Neutrophil (primary cell): ENCODE measurements at regions not wholly inside any gene's neighbourhood (a gene's known extent, or its start where the extent isn't known, plus 50 kb on each side); places are given as distances from the start of the nearest gene placed in this dataset.
"Not testable (repeated sequence)": the region's sequence is repeated elsewhere in the genome, so short reads cannot be mapped to it uniquely, and the experiment has no call there.

Experiments
- H3K27ac ChIP-seq: fragments of 200-600 bp; sonication (generic); 2 replicates; pipeline ENCODE4 v1.5.1; 2016; ENCODE audit warnings: mild to moderate bottlenecking, moderate library complexity
- H3K27me3 ChIP-seq: fragments of 200-600 bp; sonication (generic); 2 replicates; pipeline ENCODE4 v1.6.0; 2016; ENCODE audit warnings: mild to moderate bottlenecking
- H3K36me3 ChIP-seq: fragments of 200-600 bp; sonication (generic); 2 replicates; pipeline ENCODE4 v1.5.1; 2017
- H3K4me1 ChIP-seq, 2 experiments: fragments of 200-600 bp in 1 of 2; sonication (generic) in 1 of 2; 1 replicate in 1 of 2; 2 replicates in 1 of 2; pipeline versions ENCODE4 v1.5.1 to v1.6.1; 2013 to 2016; ENCODE audit warnings: low read depth in 1 of 2, low read length in 1 of 2, mild to moderate bottlenecking in 1 of 2, moderate library complexity in 1 of 2; ENCODE audit not compliant: control insufficient read depth in 1 of 2, insufficient read depth in 1 of 2
- H3K4me3 ChIP-seq, 2 experiments: fragments of 200-600 bp in 1 of 2; sonication (generic) in 1 of 2; 1 replicate in 1 of 2; 2 replicates in 1 of 2; pipeline ENCODE4 v1.5.1; 2013 to 2016; ENCODE audit warnings: low read depth in 1 of 2, low read length in 1 of 2, mild to moderate bottlenecking in 1 of 2, moderate library complexity in 1 of 2
- H3K9me3 ChIP-seq: fragments of 200-600 bp; sonication (generic); 2 replicates; pipeline ENCODE4 v1.5.1; 2016
- TF ChIP-seq, protein P1 (sequence below): fragments of 200-600 bp; sonication (generic); IDR thresholded peaks from 2 replicates; pipeline ENCODE4 v1.5.1; 2016; ENCODE audit warnings: antibody characterized with exemption

GRCh38 chr3:72163809-72164634 is 379.1 kb upstream of the PROK2 start:
- H3K36me3 ChIP-seq = no peaks in the 10 kb centered on the region
- H3K27me3 ChIP-seq = no peaks in the 10 kb centered on the region

DNA sequence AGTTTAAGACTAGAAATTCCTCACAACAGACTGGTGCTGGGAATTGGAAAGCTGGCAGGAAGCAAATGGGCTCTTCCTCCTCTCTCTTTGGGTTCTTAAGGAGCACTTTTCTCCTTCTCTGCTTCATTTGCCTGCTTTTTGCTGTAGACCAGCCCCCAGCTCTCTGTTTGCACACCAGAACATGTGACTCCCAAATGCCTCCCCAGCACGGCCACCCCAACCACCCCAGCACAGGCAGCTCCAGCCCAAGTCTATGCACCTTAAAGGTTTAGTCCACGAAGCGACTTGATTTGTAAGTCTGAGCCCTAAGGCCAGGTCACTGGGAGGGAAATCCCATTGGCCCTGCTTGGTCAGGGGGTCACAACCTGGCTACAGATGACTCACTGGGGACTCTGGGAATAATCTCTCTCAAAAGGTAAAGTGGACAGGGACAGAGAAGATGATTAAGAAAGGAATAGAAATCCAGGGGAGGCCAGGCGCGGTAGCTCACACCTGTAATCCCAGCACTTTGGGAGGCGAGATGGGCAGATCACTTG is 377.8 kb upstream of the PROK2 start:
- Histone ChIP-seq H3K4me1 (peaks cover 6 to 10% of the 10 kb centered on the region in 2 experiments), H3K4me3 (no peak overlapping the region), H3K27ac (no peak overlapping the region), H3K9me3 (no peaks in the 10 kb centered on the region), H3K36me3 (no peaks in the 10 kb centered on the region), H3K27me3 (no peaks in the 10 kb centered on the region)
- TF ChIP-seq, protein P1, sequence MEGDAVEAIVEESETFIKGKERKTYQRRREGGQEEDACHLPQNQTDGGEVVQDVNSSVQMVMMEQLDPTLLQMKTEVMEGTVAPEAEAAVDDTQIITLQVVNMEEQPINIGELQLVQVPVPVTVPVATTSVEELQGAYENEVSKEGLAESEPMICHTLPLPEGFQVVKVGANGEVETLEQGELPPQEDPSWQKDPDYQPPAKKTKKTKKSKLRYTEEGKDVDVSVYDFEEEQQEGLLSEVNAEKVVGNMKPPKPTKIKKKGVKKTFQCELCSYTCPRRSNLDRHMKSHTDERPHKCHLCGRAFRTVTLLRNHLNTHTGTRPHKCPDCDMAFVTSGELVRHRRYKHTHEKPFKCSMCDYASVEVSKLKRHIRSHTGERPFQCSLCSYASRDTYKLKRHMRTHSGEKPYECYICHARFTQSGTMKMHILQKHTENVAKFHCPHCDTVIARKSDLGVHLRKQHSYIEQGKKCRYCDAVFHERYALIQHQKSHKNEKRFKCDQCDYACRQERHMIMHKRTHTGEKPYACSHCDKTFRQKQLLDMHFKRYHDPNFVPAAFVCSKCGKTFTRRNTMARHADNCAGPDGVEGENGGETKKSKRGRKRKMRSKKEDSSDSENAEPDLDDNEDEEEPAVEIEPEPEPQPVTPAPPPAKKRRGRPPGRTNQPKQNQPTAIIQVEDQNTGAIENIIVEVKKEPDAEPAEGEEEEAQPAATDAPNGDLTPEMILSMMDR = no peak

More at GRCh38 chr3:72163809-72164634, 379.1 kb upstream of the PROK2 start:
- Histone ChIP-seq H3K4me3 (no peak overlapping the region), H3K27ac (no peak overlapping the region), H3K4me1 (peaks cover 6 to 10% of the 10 kb centered on the region in 2 experiments), H3K9me3 (no peaks in the 10 kb centered on the region)
- TF ChIP-seq, protein P1 = no peak

DNA sequence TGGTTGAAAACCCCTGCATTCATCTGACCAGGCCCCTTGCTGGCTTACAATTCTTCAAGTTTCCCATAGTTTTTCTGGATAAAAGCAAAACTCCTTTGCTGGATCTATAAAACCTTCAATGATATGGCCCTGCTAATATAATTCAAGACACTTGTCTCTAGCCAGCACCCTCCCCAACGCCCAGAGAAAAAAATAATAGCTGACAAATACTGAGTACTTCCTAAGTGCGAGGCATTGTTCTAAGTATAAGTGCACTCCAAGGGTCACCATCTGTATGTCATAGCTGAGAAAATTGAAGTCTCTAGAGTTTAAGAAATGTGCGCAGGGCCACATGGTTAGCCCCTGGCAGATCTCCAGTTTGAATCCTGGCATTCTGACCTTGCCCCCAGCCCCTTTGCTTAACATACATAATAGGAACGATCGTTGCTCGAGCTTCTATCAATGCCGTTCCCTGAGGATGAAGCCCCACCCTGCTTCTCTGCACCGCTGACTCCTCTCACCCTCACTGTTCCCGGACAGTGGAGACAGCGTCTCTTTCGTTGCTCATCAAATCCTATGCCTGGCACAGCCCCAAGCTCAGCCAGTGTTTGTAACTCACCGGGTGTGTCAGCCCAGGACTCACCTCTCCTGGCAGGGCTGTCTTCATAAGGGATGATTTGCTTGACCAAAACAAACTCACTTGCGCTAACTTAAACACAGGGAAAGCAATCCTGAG is 377.1 kb upstream of the PROK2 start:
- Histone ChIP-seq H3K4me3 (no peak overlapping the region), H3K9me3 (no peaks in the 10 kb centered on the region), H3K27ac (no peak overlapping the region), H3K36me3 (no peaks in the 10 kb centered on the region), H3K4me1 (peaks cover 6 to 10% of the 10 kb centered on the region in 2 experiments), H3K27me3 (no peaks in the 10 kb centered on the region)
- TF ChIP-seq, protein P1 = no peak

- H3K36me3 ChIP-seq, H3K4me1 ChIP-seq, H3K4me3 ChIP-seq, H3K9me3 ChIP-seq, H3K27ac ChIP-seq, H3K27me3 ChIP-seq: not testable (repeated sequence)
Measured at GRCh38 chr3:72161285-72161684, 376.3 kb upstream of the PROK2 start.

DNA sequence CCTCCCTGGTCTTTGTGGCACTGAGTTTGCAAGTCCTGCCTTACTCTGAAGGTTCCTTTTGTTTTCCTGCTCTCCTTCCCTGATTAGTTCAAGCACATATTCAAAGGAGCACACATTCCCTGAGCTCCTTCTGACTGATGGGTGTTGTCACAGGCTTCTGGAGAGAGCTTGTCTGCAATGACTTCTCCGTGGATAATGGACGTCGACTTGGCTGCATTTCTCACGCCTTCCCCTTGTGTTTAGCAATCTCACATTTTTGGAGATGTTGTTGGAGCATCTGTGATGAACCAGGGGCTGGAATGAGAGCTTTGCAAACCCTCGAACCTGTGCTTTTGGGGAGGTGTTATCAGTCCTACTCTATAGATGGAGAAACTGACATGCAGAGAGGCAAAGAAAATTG is 375.4 kb upstream of the PROK2 start:
- TF ChIP-seq, protein P1 = no peak
- H3K36me3 ChIP-seq = no peaks in the 10 kb centered on the region
- peaks cover 6 to 10% of the 10 kb centered on the region in 2 experiments for H3K4me1 ChIP-seq
- H3K4me3 ChIP-seq = no peak overlapping the region
- no peaks in the 10 kb centered on the region for H3K27me3 ChIP-seq
- no peak overlapping the region for H3K27ac ChIP-seq
- H3K9me3 ChIP-seq = no peaks in the 10 kb centered on the region

- Histone ChIP-seq H3K4me3 (no peak overlapping the region), H3K36me3 (no peaks in the 10 kb centered on the region), H3K4me1 (peaks cover 6 to 10% of the 10 kb centered on the region in 2 experiments), H3K27ac (no peak overlapping the region), H3K27me3 (no peaks in the 10 kb centered on the region), H3K9me3 (no peaks in the 10 kb centered on the region)
- TF ChIP-seq, protein P1 = no peak
Measured at GRCh38 chr3:72159487-72159886, 374.5 kb upstream of the PROK2 start.
